HCT116 (cell line): ENCODE measurements at regions not wholly inside any gene's neighbourhood (a gene's known extent, or its start where the extent isn't known, plus 50 kb on each side); places are given as distances from the start of the nearest gene placed in this dataset.

Experiments used
- ATAC-seq: fragments of 200-7000 bp; cut with Tn5 transposase; 2 replicates; pipeline ENCODE4 v1.9.1; 2020; ENCODE audit warnings: mild to moderate bottlenecking, moderate library complexity
- BruUV-seq: library from RNA; stranded (reverse); fragments of 400-500 nt; replicated peaks from 2 replicates; lab custom pipeline; 2021; lab: Mats Ljungman, UMichigan
- CTCF ChIA-PET: fragments of 300-600 bp; sonication (Branson Sonifier 250); formaldehyde crosslinking; loops from one replicate; lab custom pipeline; 2021; ENCODE audit warnings: antibody characterized with exemption; lab: Charles Lee
- POLR2A ChIA-PET: fragments of 300-600, 350-600 bp; sonication (Branson Sonifier 250); formaldehyde crosslinking; loops from one replicate; lab custom pipeline; 2021; ENCODE audit warnings: antibody characterized with exemption; lab: Charles Lee
- RAD21 ChIA-PET, 2 experiments: fragments of 300-600 bp; sonication (Branson Sonifier 250); formaldehyde crosslinking; loops; one replicate each; lab custom pipeline; 2023; ENCODE audit warnings: low total read pairs in 2 of 2; ENCODE audit not compliant: uncharacterized antibody in 2 of 2, unreplicated experiment in 2 of 2, low non-redundant PET in 1 of 2; lab: Charles Lee
- DNase-seq: peaks from one replicate; pipeline ENCODE4 v3.0.0-alpha.2; 2010; ENCODE audit warnings: low read depth, low spot score
- H2AFZ ChIP-seq: fragments of 200-600 bp; shearing (Covaris generic), sonication (generic); 2 replicates; pipeline ENCODE4 v1.6.1; 2017; ENCODE audit warnings: low read depth, mixed run types, mixed read lengths, antibody characterized with exemption, low read length; ENCODE audit not compliant: poor library complexity, severe bottlenecking
- H3K27ac ChIP-seq: 2 replicates; pipeline ENCODE4 v1.5.1; 2012; ENCODE audit warnings: low read depth, low read length
- H3K27me3 ChIP-seq: fragments of 200-600 bp; sonication (generic); 2 replicates; pipeline ENCODE4 v1.6.1; 2016; ENCODE audit warnings: mixed run types, low read length, mixed read lengths; ENCODE audit not compliant: insufficient read depth
- H3K36me3 ChIP-seq, 2 experiments: fragments of 200-500 bp in 1 of 2; fragments of 200-600 bp in 1 of 2; sonication (Bioruptor generic) in 1 of 2; sonication (generic) in 1 of 2; 2 replicates each; pipeline versions ENCODE4 v1.5.1 to v1.6.1; 2014 to 2016; ENCODE audit warnings: low read length in 2 of 2, inconsistent platforms in 1 of 2, mixed read lengths in 1 of 2, mixed run types in 1 of 2; ENCODE audit not compliant: insufficient read depth in 2 of 2, control insufficient read depth in 1 of 2
- H3K4me1 ChIP-seq, 2 experiments: fragments of 200-600 bp in 1 of 2; sonication (generic) in 1 of 2; 2 replicates each; pipeline versions ENCODE4 v1.5.1 to v1.6.1; 2012 to 2017; ENCODE audit warnings: low read length in 2 of 2, inconsistent platforms in 1 of 2, mild to moderate bottlenecking in 1 of 2, mixed read lengths in 1 of 2, mixed run types in 1 of 2, moderate library complexity in 1 of 2; ENCODE audit not compliant: insufficient read depth in 2 of 2, control insufficient read depth in 1 of 2
- H3K4me2 ChIP-seq: fragments of 200-600 bp; sonication (generic); 2 replicates; pipeline ENCODE4 v1.6.1; 2017; ENCODE audit warnings: mixed run types, low read length, mixed read lengths
- H3K4me3 ChIP-seq, 2 experiments: fragments of 200-600 bp in 1 of 2; sonication (generic) in 1 of 2; replicated peaks in 1 of 2; 2 replicates each; pipeline ENCODE4 v1.5.1; 2011 to 2016; ENCODE audit warnings: low read length in 2 of 2, control low read depth in 1 of 2, low read depth in 1 of 2, mild to moderate bottlenecking in 1 of 2, mixed read lengths in 1 of 2, mixed run types in 1 of 2
- H3K79me2 ChIP-seq: fragments of 200-600 bp; sonication (generic); 2 replicates; pipeline ENCODE4 v1.6.1; 2017; ENCODE audit warnings: mild to moderate bottlenecking, mixed run types, low read length, moderate library complexity, mixed read lengths; ENCODE audit not compliant: insufficient read depth
- H3K9ac ChIP-seq: fragments of 200-600 bp; sonication (generic); 2 replicates; pipeline ENCODE4 v1.6.1; 2016; ENCODE audit warnings: low read length, mixed read lengths
- H3K9me2 ChIP-seq: fragments of 200-600 bp; sonication (generic), shearing (Covaris generic); 2 replicates; pipeline ENCODE4 v1.6.1; 2017; ENCODE audit warnings: mixed run types, mild to moderate bottlenecking, moderate library complexity; ENCODE audit not compliant: insufficient read depth
- H3K9me3 ChIP-seq, 2 experiments: fragments of 200-500 bp in 1 of 2; fragments of 200-600 bp in 1 of 2; sonication (Bioruptor generic) in 1 of 2; sonication (generic) in 1 of 2; 2 replicates each; pipeline ENCODE4 v1.6.1; 2014 to 2017; ENCODE audit warnings: low read length in 2 of 2, mixed read lengths in 2 of 2, inconsistent platforms in 1 of 2, low read depth in 1 of 2, mild to moderate bottlenecking in 1 of 2, mixed run types in 1 of 2, moderate library complexity in 1 of 2; ENCODE audit not compliant: control insufficient read depth in 1 of 2, insufficient read depth in 1 of 2
- H4K20me1 ChIP-seq: fragments of 200-600 bp; sonication (generic), shearing (Covaris generic); 2 replicates; pipeline ENCODE4 v1.6.1; 2017; ENCODE audit warnings: mixed run types, mild to moderate bottlenecking, moderate library complexity; ENCODE audit not compliant: insufficient read depth
- CEBPB ChIP-seq: IDR thresholded peaks from 2 replicates; pipeline ENCODE4 v1.6.1; 2012; ENCODE audit warnings: low read depth
- EGR1 ChIP-seq: IDR thresholded peaks from 2 replicates; pipeline ENCODE4 v1.6.1; 2012; ENCODE audit warnings: low read depth
- ELF1 ChIP-seq: IDR thresholded peaks from 2 replicates; pipeline ENCODE4 v1.6.1; 2012; ENCODE audit warnings: low read depth, borderline replicate concordance
- EZH2 ChIP-seq: fragments of 200-600 bp; sonication (generic); IDR thresholded peaks from 2 replicates; pipeline ENCODE4 v1.6.1; 2017; ENCODE audit warnings: antibody characterized with exemption, mixed run types
- FOSL1 ChIP-seq: IDR thresholded peaks from 2 replicates; pipeline ENCODE4 v1.6.1; 2012; ENCODE audit warnings: low read depth
- POLR2A ChIP-seq: IDR thresholded peaks from 2 replicates; pipeline ENCODE4 v1.7.0; 2011; ENCODE audit warnings: borderline replicate concordance; ENCODE audit not compliant: insufficient read depth, insufficient read length; ENCODE audit errors: extremely low read depth
- POLR2AphosphoS5 ChIP-seq: IDR thresholded peaks from 2 replicates; pipeline ENCODE4 v1.6.1; 2011; ENCODE audit warnings: mild to moderate bottlenecking, low read depth, low read length, moderate library complexity
- SIN3A ChIP-seq: IDR thresholded peaks from 2 replicates; pipeline ENCODE4 v1.6.1; 2012; ENCODE audit warnings: low read depth
- SP1 ChIP-seq: IDR thresholded peaks from 2 replicates; pipeline ENCODE4 v1.6.1; 2012; ENCODE audit warnings: low read depth
- SRF ChIP-seq: IDR thresholded peaks from 2 replicates; pipeline ENCODE4 v1.6.1; 2012; ENCODE audit warnings: low read depth
- ZNF274 ChIP-seq: fragments of 200-500 bp; sonication (Bioruptor generic); IDR thresholded peaks from 2 replicates; pipeline ENCODE4 v1.6.1; 2014; ENCODE audit warnings: mild to moderate bottlenecking, low read depth, low read length, inconsistent platforms
- intact Hi-C: fragments of 100-400 bp; cut with micrococcal nuclease; formaldehyde crosslinking; loops from 2 replicates; pipeline ENCODE4 v1.10.0; 2022
- TF ChIP-seq, protein P1 (sequence below): IDR thresholded peaks from 2 replicates; pipeline ENCODE4 v1.6.1; 2012
- TF ChIP-seq, protein P2 (sequence below): IDR thresholded peaks from 2 replicates; pipeline ENCODE4 v1.6.1; 2012; ENCODE audit warnings: low read depth
- TF ChIP-seq, protein P3 (sequence below), 3 experiments: fragments of 200-600 bp in 1 of 3; sonication (generic) in 1 of 3; IDR thresholded peaks in 2 of 3; conservative IDR thresholded peaks in 1 of 3; 2 replicates each; pipeline ENCODE4 v1.5.1; 2012 to 2017; ENCODE audit warnings: low read depth in 2 of 3, low read length in 2 of 3, antibody characterized with exemption in 1 of 3, borderline replicate concordance in 1 of 3, control low read depth in 1 of 3, mild to moderate bottlenecking in 1 of 3, mixed read lengths in 1 of 3, mixed run types in 1 of 3, moderate library complexity in 1 of 3; ENCODE audit not compliant: insufficient read depth in 1 of 3

DNA sequence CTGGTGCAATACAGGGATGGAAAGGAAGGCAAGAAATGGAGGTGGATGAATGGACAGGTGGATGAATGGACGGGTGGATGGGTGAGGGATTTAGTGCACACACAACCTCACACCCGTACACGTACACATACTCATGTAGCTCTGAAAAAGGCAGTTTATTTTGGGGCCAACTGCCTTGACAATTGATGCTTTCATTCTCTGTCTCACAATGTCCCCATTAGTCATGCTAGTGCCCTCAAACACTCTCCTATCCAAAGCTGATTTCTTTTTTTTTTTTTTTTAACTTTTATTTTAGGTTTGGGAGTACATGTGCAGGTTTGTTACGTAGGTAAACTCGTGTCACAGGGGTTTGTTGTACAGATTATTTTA is 495.0 kb downstream of the DMAC1 start (continued):
- TF ChIP-seq EZH2 (no peak), FOSL1 (no peak), EGR1 (no peak)
- TF ChIP-seq, protein P1, sequence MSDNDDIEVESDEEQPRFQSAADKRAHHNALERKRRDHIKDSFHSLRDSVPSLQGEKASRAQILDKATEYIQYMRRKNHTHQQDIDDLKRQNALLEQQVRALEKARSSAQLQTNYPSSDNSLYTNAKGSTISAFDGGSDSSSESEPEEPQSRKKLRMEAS = no peak
- TF ChIP-seq, protein P2, sequence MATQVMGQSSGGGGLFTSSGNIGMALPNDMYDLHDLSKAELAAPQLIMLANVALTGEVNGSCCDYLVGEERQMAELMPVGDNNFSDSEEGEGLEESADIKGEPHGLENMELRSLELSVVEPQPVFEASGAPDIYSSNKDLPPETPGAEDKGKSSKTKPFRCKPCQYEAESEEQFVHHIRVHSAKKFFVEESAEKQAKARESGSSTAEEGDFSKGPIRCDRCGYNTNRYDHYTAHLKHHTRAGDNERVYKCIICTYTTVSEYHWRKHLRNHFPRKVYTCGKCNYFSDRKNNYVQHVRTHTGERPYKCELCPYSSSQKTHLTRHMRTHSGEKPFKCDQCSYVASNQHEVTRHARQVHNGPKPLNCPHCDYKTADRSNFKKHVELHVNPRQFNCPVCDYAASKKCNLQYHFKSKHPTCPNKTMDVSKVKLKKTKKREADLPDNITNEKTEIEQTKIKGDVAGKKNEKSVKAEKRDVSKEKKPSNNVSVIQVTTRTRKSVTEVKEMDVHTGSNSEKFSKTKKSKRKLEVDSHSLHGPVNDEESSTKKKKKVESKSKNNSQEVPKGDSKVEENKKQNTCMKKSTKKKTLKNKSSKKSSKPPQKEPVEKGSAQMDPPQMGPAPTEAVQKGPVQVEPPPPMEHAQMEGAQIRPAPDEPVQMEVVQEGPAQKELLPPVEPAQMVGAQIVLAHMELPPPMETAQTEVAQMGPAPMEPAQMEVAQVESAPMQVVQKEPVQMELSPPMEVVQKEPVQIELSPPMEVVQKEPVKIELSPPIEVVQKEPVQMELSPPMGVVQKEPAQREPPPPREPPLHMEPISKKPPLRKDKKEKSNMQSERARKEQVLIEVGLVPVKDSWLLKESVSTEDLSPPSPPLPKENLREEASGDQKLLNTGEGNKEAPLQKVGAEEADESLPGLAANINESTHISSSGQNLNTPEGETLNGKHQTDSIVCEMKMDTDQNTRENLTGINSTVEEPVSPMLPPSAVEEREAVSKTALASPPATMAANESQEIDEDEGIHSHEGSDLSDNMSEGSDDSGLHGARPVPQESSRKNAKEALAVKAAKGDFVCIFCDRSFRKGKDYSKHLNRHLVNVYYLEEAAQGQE = no peak

DNA sequence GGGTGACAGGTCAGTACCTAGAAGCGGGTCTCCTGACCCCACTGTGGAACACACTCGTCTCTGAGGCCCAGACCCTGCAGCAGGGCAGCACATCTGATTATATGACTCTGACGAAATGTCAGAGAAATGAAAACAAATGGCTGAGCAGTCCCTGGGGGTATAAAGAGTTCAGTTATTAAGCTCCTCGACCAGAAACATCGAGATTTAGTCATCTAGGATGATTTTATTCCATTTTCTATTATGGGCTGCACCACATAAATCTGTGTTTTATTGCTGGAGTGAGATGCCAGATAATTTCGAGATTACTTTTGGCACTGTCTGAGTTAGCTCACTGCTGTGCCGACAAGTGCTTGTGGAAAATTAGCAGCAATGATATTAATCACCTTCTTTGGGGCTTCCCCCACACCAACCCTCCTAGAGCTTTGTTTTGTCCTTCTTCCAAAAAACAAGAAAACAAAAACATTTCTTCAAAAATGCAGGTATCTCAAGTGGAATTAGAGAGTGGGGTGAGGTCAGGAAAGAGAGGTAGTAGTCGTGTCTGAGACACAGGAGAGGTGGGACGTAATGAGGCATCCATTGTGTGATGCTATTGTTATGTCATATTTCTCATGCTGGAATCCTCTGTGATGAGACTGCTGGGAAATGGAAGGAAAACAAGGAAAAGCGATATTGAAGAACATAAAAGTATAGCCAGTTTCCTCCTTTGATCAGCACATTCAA is 495.5 kb downstream of the DMAC1 start:
- CTCF ChIA-PET = no interaction called here
- POLR2A ChIA-PET = no interaction called here
- TF ChIP-seq EGR1 (no peak), POLR2AphosphoS5 (no peak), EZH2 (no peak), CEBPB (no peak), ZNF274 (no peak), ELF1 (no peak), POLR2A (no peak), SIN3A (no peak), SP1 (no peak), SRF (no peak)
- TF ChIP-seq, protein P1 = no peak
- TF ChIP-seq, protein P3, sequence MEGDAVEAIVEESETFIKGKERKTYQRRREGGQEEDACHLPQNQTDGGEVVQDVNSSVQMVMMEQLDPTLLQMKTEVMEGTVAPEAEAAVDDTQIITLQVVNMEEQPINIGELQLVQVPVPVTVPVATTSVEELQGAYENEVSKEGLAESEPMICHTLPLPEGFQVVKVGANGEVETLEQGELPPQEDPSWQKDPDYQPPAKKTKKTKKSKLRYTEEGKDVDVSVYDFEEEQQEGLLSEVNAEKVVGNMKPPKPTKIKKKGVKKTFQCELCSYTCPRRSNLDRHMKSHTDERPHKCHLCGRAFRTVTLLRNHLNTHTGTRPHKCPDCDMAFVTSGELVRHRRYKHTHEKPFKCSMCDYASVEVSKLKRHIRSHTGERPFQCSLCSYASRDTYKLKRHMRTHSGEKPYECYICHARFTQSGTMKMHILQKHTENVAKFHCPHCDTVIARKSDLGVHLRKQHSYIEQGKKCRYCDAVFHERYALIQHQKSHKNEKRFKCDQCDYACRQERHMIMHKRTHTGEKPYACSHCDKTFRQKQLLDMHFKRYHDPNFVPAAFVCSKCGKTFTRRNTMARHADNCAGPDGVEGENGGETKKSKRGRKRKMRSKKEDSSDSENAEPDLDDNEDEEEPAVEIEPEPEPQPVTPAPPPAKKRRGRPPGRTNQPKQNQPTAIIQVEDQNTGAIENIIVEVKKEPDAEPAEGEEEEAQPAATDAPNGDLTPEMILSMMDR (IDR thresholded peaks at IDR 0.05 in 2 of 3, conservative IDR thresholded peaks at IDR 0.05 in 1 of 3; ENCODE audit: borderline replicate concordance in 1 of 3, insufficient read depth in 1 of 3, low read depth in 2 of 3, low read length in 2 of 3) = no peak
- TF ChIP-seq, protein P2 = no peak

More for the DNA sequence above, 495.5 kb downstream of the DMAC1 start:
- H2AFZ ChIP-seq = no peak overlapping the region
- no peaks in the 10 kb centered on the region for H3K4me1 ChIP-seq
- RAD21 ChIA-PET = no interaction called here
- H3K27me3 ChIP-seq = peaks cover 39% of the 10 kb centered on the region
- no peaks in the 10 kb centered on the region for H3K36me3 ChIP-seq
- no peak overlapping the region for H3K4me2 ChIP-seq
- DNase-seq (no peak), ATAC-seq (no peak)
- H4K20me1 ChIP-seq = no peaks in the 10 kb centered on the region
- BruUV-seq = no TSS peak
- H3K4me3 ChIP-seq = no peak overlapping the region
- no peaks in the 10 kb centered on the region for H3K79me2 ChIP-seq
- H3K9me2 ChIP-seq = no peaks in the 10 kb centered on the region
- no peaks in the 10 kb centered on the region for H3K9me3 ChIP-seq
- intact Hi-C loops = no loop called here
- H3K9ac ChIP-seq = no peak overlapping the region
- H3K27ac ChIP-seq = no peak overlapping the region
